Keratinocyte (primary cell): ENCODE measurements at regions not wholly inside any gene's neighbourhood (a gene's known extent, or its start where the extent isn't known, plus 50 kb on each side); places are given as distances from the start of the nearest gene placed in this dataset.

ENCODE experiments used
- EZH2 ChIP-seq: IDR thresholded peaks from one replicate; pipeline ENCODE4 v1.6.1; 2012; ENCODE audit warnings: inconsistent platforms, mild to moderate bottlenecking, low read length, moderate library complexity
- TF ChIP-seq, protein P1 (sequence below), 3 experiments: IDR thresholded peaks in 1 of 3; conservative IDR thresholded peaks in 1 of 3; optimal IDR thresholded peaks in 1 of 3; 2 replicates in 2 of 3; 3 replicates in 1 of 3; pipeline versions ENCODE3 to v1.5.1; 2011; ENCODE audit warnings: low read length in 3 of 3, mild to moderate bottlenecking in 3 of 3, moderate library complexity in 2 of 3, control low read depth in 1 of 3, inconsistent platforms in 1 of 3; ENCODE audit not compliant: insufficient read depth in 2 of 3; ENCODE audit errors: extremely low read depth in 1 of 3

DNA sequence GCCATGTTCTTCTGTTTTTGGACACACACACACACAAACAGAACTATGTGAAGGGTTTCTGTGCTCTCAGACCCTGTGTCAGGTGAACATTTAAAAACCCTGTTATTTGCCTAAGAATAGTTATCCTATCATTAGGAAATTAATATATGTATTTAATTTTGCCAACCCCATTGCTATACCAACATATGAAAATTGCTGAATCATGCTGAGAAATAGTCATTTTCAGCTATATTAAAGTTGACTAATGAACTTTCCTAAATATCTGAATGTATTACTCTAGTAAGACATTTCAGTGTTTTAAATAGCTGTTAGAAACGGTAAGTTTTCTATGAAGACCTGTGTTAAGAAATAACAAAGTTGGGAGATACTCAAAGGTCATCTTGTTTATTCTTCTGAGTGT is 596.9 kb upstream of the GRM7 start:
- TF ChIP-seq EZH2 = no peak
- TF ChIP-seq, protein P1, sequence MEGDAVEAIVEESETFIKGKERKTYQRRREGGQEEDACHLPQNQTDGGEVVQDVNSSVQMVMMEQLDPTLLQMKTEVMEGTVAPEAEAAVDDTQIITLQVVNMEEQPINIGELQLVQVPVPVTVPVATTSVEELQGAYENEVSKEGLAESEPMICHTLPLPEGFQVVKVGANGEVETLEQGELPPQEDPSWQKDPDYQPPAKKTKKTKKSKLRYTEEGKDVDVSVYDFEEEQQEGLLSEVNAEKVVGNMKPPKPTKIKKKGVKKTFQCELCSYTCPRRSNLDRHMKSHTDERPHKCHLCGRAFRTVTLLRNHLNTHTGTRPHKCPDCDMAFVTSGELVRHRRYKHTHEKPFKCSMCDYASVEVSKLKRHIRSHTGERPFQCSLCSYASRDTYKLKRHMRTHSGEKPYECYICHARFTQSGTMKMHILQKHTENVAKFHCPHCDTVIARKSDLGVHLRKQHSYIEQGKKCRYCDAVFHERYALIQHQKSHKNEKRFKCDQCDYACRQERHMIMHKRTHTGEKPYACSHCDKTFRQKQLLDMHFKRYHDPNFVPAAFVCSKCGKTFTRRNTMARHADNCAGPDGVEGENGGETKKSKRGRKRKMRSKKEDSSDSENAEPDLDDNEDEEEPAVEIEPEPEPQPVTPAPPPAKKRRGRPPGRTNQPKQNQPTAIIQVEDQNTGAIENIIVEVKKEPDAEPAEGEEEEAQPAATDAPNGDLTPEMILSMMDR (optimal IDR thresholded peaks at IDR 0.05 in 1 of 3, IDR thresholded peaks at IDR 0.05 in 1 of 3, conservative IDR thresholded peaks at IDR 0.05 in 1 of 3; ENCODE audit: extremely low read depth in 1 of 3, insufficient read depth in 2 of 3, low read length in 3 of 3) = no peak
